ENCODE measurements at regions not wholly inside any gene's neighbourhood (a gene's known extent, or its start where the extent isn't known, plus 50 kb on each side); places are given as distances from the start of the nearest gene placed in this dataset.

DNA sequence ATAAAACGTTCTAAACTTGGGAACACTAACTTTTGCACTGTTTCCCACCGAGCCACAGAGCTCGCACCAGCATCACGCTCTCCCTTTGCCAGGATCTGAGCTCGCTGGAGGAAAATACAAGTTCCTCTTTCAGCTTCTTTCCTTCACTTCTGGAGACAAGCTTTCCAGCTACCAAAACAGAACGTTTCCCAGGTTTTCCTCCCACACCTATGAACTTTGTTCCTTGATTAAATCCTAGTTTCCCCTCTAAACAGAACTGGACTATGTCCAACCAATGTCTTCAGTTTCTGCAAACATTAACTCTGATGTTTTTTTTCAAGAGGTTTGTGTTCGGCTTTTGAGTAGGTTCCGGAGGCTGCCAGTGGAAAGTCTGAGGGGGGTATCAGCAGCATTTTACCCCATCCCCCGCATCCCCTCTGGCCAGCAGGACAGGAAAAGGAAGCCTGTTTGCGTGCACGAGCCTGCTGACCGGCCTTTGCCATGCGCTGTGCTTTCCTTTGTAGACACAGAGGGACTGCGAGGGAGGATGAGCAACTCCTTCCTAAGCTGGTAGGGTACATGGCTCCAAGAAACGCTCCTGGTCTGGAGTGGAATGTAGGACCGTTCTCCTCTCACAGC, 135.5 kb downstream of the LY86 start:
- no peak for TF ChIP-seq POLR2A (IDR thresholded peaks at IDR 0.05)
- TF ChIP-seq, protein P1, sequence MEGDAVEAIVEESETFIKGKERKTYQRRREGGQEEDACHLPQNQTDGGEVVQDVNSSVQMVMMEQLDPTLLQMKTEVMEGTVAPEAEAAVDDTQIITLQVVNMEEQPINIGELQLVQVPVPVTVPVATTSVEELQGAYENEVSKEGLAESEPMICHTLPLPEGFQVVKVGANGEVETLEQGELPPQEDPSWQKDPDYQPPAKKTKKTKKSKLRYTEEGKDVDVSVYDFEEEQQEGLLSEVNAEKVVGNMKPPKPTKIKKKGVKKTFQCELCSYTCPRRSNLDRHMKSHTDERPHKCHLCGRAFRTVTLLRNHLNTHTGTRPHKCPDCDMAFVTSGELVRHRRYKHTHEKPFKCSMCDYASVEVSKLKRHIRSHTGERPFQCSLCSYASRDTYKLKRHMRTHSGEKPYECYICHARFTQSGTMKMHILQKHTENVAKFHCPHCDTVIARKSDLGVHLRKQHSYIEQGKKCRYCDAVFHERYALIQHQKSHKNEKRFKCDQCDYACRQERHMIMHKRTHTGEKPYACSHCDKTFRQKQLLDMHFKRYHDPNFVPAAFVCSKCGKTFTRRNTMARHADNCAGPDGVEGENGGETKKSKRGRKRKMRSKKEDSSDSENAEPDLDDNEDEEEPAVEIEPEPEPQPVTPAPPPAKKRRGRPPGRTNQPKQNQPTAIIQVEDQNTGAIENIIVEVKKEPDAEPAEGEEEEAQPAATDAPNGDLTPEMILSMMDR (IDR thresholded peaks at IDR 0.05), result no peak
- TF ChIP-seq EP300 (IDR thresholded peaks at IDR 0.05), result no peak
